DMS153 (cell line): ENCODE measurements at regions not wholly inside any gene's neighbourhood (a gene's known extent, or its start where the extent isn't known, plus 50 kb on each side); places are given as distances from the start of the nearest gene placed in this dataset.
"Not testable (repeated sequence)": the region's sequence is repeated elsewhere in the genome, so short reads cannot be mapped to it uniquely, and the experiment has no call there.

Experiments
- DNase-seq: peaks from one replicate; lab custom pipeline; 2025; lab: John Stamatoyannopoulos, UW

- DNase-seq: no peak
Measured at GRCh38 chr6:16948396-16948795, 153.5 kb upstream of the STMND1 start.

- peak; percentile 42 for DNase-seq
Measured at GRCh38 chr6:16947375-16948015, 154.4 kb upstream of the STMND1 start.

GRCh38 chr6:16944596-16944995, 157.3 kb upstream of the STMND1 start:
- no peak for DNase-seq

- DNase-seq: no peak
Measured at GRCh38 chr6:16939839-16940238, 162.0 kb upstream of the STMND1 start.

- no peak for DNase-seq
Measured at GRCh38 chr6:16939351-16939750, 162.5 kb upstream of the STMND1 start.

- DNase-seq: no peak
Measured at GRCh38 chr6:16936893-16937292, 165.0 kb upstream of the STMND1 start.

GRCh38 chr6:16933961-16934360, 167.9 kb upstream of the STMND1 start:
- no peak for DNase-seq

GRCh38 chr6:16933532-16933931, 168.3 kb upstream of the STMND1 start:
- DNase-seq: no peak

GRCh38 chr6:16932920-16933319, 168.9 kb upstream of the STMND1 start:
- no peak for DNase-seq

- DNase-seq: not testable (repeated sequence)
Measured at GRCh38 chr6:16931079-16931478, 169.8 kb upstream of the ATXN1 start.

- no peak for DNase-seq
Measured at GRCh38 chr6:16930432-16930831, 169.2 kb upstream of the ATXN1 start.

GRCh38 chr6:16929809-16930208, 168.5 kb upstream of the ATXN1 start:
- no peak for DNase-seq

GRCh38 chr6:16928387-16928786, 167.1 kb upstream of the ATXN1 start:
- DNase-seq: no peak

- no peak for DNase-seq
Measured at GRCh38 chr6:16927205-16927604, 165.9 kb upstream of the ATXN1 start.

GRCh38 chr6:16925461-16925860, 164.2 kb upstream of the ATXN1 start:
- no peak for DNase-seq

- no peak for DNase-seq
Measured at GRCh38 chr6:16922282-16922681, 161.0 kb upstream of the ATXN1 start.

GRCh38 chr6:16921399-16922110, 160.3 kb upstream of the ATXN1 start:
- no peak for DNase-seq

GRCh38 chr6:16918586-16918985, 157.3 kb upstream of the ATXN1 start:
- no peak for DNase-seq

GRCh38 chr6:16914184-16914583, 152.9 kb upstream of the ATXN1 start:
- DNase-seq: no peak

GRCh38 chr6:16912756-16913155, 151.5 kb upstream of the ATXN1 start:
- DNase-seq: no peak

- no peak for DNase-seq
Measured at GRCh38 chr6:16911088-16911487, 149.8 kb upstream of the ATXN1 start.

GRCh38 chr6:16909658-16910360, 148.5 kb upstream of the ATXN1 start:
- no peak for DNase-seq

- DNase-seq: no peak
Measured at GRCh38 chr6:16907991-16908390, 146.7 kb upstream of the ATXN1 start.
